ENCODE measurements at regions not wholly inside any gene's neighbourhood (a gene's known extent, or its start where the extent isn't known, plus 50 kb on each side); places are given as distances from the start of the nearest gene placed in this dataset.

GRCh38 chr6:141607956-141608355 is 524.8 kb upstream of the GJE1 start:
- no peaks in the 10 kb centered on the region for H4K20me1 ChIP-seq (replicated peaks; ENCODE audit: control insufficient read depth, insufficient read depth, low read length)
- intact Hi-C loops (cut with micrococcal nuclease): no loop called here
- H3K4me2 ChIP-seq (ENCODE audit: insufficient read depth, low read length): no peak overlapping the region
- DNase-seq (ENCODE audit: extremely low read depth in 1 of 4, low spot score in 3 of 4) (no peak), ATAC-seq (no peak), FAIRE-seq (no peak)
- H3K27me3 ChIP-seq (ENCODE audit: control insufficient read depth in 2 of 2, insufficient read depth in 2 of 2, low read length in 2 of 2): no peaks in the 10 kb centered on the region
- CTCF ChIA-PET (ENCODE audit: low intra/inter-chr PET ratio): no interaction called here
- in situ Hi-C loops (cut with MboI): no loop called here
- BruUV-seq (replicated peaks): no TSS peak
- no peaks in the 10 kb centered on the region for H3K9me3 ChIP-seq (replicated peaks; ENCODE audit: control insufficient read depth, insufficient read depth, low read depth, low read length)
- H3K4me3 ChIP-seq: no peak overlapping the region
- POLR2A ChIA-PET: interaction anchor here (0.7 kb wide), 1 partner anchor 611 kb away, joined by 3 read pairs; no protein-coding TSS in a partner anchor
- no peak overlapping the region for H3K27ac ChIP-seq (ENCODE audit: extremely low read depth, low read depth, low read length)
- no peaks in the 10 kb centered on the region for H3K4me1 ChIP-seq (replicated peaks in 1 of 2; ENCODE audit: control insufficient read depth in 2 of 2, insufficient read depth in 2 of 2, low read length in 2 of 2)
- H3K9me1 ChIP-seq (ENCODE audit: control insufficient read depth, insufficient read depth, low read length): no peaks in the 10 kb centered on the region
- WGBS (ENCODE audit: insufficient coverage, low coverage, missing lambda C conversion rate): 0% methylated on average over 3 of the region's 3 CpGs
- H3K79me2 ChIP-seq (ENCODE audit: control insufficient read depth, insufficient read depth, low read length): no peaks in the 10 kb centered on the region
- H3K36me3 ChIP-seq (ENCODE audit: control insufficient read depth, insufficient read depth, low read length): no peaks in the 10 kb centered on the region
- TF ChIP-seq ZNF224 (CRISPR knock-in tag; IDR thresholded peaks at IDR 0.05) (no peak), ZNF780A (CRISPR knock-in tag; IDR thresholded peaks at IDR 0.05) (no peak), SMARCA5 (IDR thresholded peaks at IDR 0.05) (no peak), JUNB (CRISPR knock-in tag; conservative IDR thresholded peaks at IDR 0.05) (no peak), HDAC2 (IDR thresholded peaks at IDR 0.05) (no peak), ZNF551 (CRISPR knock-in tag; IDR thresholded peaks at IDR 0.05) (no peak), ZNF778 (CRISPR knock-in tag; IDR thresholded peaks at IDR 0.05) (no peak), PCBP2 (IDR thresholded peaks at IDR 0.05; ENCODE audit: low read depth, low read length, poor library complexity, severe bottlenecking) (no peak), NUFIP1 (IDR thresholded peaks at IDR 0.05; ENCODE audit: partially characterized antibody) (no peak)
- no peak overlapping the region for H2AFZ ChIP-seq (ENCODE audit: low read depth, low read length)
- H3K9ac ChIP-seq (ENCODE audit: insufficient read depth in 1 of 2, low read depth in 2 of 2, low read length in 2 of 2): no peak overlapping the region

DNA sequence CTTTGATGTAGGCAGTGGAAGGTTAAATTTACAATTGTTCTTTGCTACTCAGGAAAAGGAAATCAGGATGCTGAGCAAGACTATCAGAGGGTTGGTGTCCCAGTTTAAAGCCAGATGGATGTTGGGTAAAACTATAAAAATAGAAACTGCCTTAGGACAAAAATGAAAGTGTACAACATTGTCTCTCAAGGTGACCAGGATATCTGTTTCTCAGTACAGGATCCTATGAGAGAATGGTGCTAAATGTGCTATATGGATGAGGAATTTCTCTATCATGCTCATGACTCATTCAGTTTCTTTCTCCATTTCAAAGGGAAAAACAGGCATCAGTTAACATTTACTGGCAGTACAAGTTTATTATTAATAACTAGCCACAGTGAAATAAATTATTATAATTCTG is 534.2 kb upstream of the GJE1 start:
- Histone ChIP-seq H3K79me2 (ENCODE audit: control insufficient read depth, insufficient read depth, low read length) (no peaks in the 10 kb centered on the region), H3K36me3 (ENCODE audit: control insufficient read depth, insufficient read depth, low read length) (no peaks in the 10 kb centered on the region), H3K4me1 (replicated peaks in 1 of 2; ENCODE audit: control insufficient read depth in 2 of 2, insufficient read depth in 2 of 2, low read length in 2 of 2) (no peaks in the 10 kb centered on the region), H2AFZ (ENCODE audit: low read depth, low read length) (no peak overlapping the region), H3K27me3 (ENCODE audit: control insufficient read depth in 2 of 2, insufficient read depth in 2 of 2, low read length in 2 of 2) (no peaks in the 10 kb centered on the region), H3K9me3 (replicated peaks; ENCODE audit: control insufficient read depth, insufficient read depth, low read depth, low read length) (no peaks in the 10 kb centered on the region), H3K9me1 (ENCODE audit: control insufficient read depth, insufficient read depth, low read length) (no peaks in the 10 kb centered on the region), H4K20me1 (replicated peaks; ENCODE audit: control insufficient read depth, insufficient read depth, low read length) (no peaks in the 10 kb centered on the region), H3K4me3 (no peak overlapping the region), H3K27ac (ENCODE audit: extremely low read depth, low read depth, low read length) (no peak overlapping the region), H3K4me2 (ENCODE audit: insufficient read depth, low read length) (no peak overlapping the region), H3K9ac (ENCODE audit: insufficient read depth in 1 of 2, low read depth in 2 of 2, low read length in 2 of 2) (no peak overlapping the region)
- BruUV-seq (replicated peaks): no TSS peak
- DNase-seq (ENCODE audit: extremely low read depth in 1 of 4, low spot score in 3 of 4) (no peak), FAIRE-seq (no peak), ATAC-seq (no peak)
- ChIA-PET CTCF (ENCODE audit: low intra/inter-chr PET ratio) (no interaction called here), POLR2A (no interaction called here)
- in situ Hi-C loops (cut with MboI): no loop called here
- intact Hi-C loops (cut with micrococcal nuclease): no loop called here
- TF ChIP-seq HDAC2 (IDR thresholded peaks at IDR 0.05): no peak
- TF ChIP-seq KAT8 (IDR thresholded peaks at IDR 0.05; ENCODE audit: low read depth): no peak
- no peak for TF ChIP-seq TSHZ1 (CRISPR knock-in tag; IDR thresholded peaks at IDR 0.05)
- TF ChIP-seq, protein P1, sequence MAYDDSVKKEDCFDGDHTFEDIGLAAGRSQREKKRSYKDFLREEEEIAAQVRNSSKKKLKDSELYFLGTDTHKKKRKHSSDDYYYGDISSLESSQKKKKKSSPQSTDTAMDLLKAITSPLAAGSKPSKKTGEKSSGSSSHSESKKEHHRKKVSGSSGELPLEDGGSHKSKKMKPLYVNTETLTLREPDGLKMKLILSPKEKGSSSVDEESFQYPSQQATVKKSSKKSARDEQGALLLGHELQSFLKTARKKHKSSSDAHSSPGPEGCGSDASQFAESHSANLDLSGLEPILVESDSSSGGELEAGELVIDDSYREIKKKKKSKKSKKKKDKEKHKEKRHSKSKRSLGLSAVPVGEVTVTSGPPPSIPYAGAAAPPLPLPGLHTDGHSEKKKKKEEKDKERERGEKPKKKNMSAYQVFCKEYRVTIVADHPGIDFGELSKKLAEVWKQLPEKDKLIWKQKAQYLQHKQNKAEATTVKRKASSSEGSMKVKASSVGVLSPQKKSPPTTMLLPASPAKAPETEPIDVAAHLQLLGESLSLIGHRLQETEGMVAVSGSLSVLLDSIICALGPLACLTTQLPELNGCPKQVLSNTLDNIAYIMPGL (CRISPR knock-in tag; IDR thresholded peaks at IDR 0.05): no peak
- no peak for TF ChIP-seq NR1H2 (CRISPR knock-in tag; IDR thresholded peaks at IDR 0.05)
- no peak for TF ChIP-seq FIP1L1 (IDR thresholded peaks at IDR 0.05; ENCODE audit: low read depth, low read length, poor library complexity, severe bottlenecking)
- no peak for TF ChIP-seq ZNF79 (CRISPR knock-in tag; IDR thresholded peaks at IDR 0.05; ENCODE audit: low read depth)

Data from K562 (cell line).